Epithelial cell of esophagus (primary cell): ENCODE measurements at regions not wholly inside any gene's neighbourhood (a gene's known extent, or its start where the extent isn't known, plus 50 kb on each side); places are given as distances from the start of the nearest gene placed in this dataset.
"Not testable (repeated sequence)": the region's sequence is repeated elsewhere in the genome, so short reads cannot be mapped to it uniquely, and the experiment has no call there.

Experiments used
- DNase-seq: peaks from one replicate; pipeline ENCODE4 v3.0.0; 2010; ENCODE audit warnings: low read depth
- H3K4me3 ChIP-seq: 2 replicates; pipeline ENCODE4 v1.5.1; 2011; ENCODE audit warnings: mild to moderate bottlenecking, low read length, control low read depth
- TF ChIP-seq, protein P1 (sequence below): IDR thresholded peaks from 2 replicates; pipeline ENCODE4 v1.5.1; 2011; ENCODE audit warnings: low read depth, mild to moderate bottlenecking, low read length, control low read depth, inconsistent platforms; ENCODE audit not compliant: insufficient read depth; ENCODE audit errors: missing control alignments

DNA sequence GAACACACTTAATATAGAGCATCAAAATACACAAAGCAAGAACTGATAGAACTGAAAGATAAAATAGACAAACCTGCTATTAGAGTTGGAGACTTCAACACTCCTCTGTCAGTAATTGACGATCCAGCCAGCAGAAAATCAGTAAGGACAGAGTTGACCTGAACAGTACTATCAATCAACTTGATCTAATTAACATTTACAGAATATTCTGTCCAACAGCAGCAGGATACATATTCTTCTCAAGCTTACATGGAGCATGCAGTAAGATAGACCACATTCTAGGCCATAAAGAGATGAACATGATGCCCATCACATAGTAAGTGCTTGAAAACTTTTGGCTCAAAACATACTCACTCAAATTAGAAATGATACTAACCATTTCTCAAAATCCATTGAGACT, 196.7 kb upstream of the KLF3 start:
- H3K4me3 ChIP-seq, result no peak overlapping the region
- TF ChIP-seq, protein P1, sequence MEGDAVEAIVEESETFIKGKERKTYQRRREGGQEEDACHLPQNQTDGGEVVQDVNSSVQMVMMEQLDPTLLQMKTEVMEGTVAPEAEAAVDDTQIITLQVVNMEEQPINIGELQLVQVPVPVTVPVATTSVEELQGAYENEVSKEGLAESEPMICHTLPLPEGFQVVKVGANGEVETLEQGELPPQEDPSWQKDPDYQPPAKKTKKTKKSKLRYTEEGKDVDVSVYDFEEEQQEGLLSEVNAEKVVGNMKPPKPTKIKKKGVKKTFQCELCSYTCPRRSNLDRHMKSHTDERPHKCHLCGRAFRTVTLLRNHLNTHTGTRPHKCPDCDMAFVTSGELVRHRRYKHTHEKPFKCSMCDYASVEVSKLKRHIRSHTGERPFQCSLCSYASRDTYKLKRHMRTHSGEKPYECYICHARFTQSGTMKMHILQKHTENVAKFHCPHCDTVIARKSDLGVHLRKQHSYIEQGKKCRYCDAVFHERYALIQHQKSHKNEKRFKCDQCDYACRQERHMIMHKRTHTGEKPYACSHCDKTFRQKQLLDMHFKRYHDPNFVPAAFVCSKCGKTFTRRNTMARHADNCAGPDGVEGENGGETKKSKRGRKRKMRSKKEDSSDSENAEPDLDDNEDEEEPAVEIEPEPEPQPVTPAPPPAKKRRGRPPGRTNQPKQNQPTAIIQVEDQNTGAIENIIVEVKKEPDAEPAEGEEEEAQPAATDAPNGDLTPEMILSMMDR, result no peak
- DNase-seq, result no peak

DNA sequence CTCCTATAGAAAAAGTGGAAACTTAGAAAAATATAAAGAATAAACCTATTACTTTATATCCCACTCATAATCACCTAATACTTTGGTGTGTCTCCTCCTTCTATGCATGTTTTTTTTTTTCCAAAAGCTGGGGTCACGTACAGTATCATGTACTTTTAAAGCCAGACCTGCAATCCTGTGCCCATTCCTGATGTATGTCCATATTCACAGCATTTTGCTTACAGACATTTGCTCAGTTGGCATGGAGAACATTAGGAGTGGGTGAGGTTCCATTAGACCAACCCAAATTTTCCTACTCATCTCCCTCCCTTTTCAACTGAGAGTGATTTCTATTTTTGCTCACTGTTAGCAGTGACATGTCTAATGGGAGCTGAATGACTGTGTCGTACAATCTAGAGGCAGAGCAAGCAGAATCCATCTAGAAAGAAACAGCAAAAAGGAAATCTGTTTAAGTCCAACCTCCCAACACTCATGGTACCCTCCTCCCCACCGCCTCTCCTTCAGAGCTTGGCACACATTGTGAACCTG, 195.6 kb upstream of the KLF3 start:
- no peak for DNase-seq
- TF ChIP-seq, protein P1, result no peak
- no peak overlapping the region for H3K4me3 ChIP-seq

DNA sequence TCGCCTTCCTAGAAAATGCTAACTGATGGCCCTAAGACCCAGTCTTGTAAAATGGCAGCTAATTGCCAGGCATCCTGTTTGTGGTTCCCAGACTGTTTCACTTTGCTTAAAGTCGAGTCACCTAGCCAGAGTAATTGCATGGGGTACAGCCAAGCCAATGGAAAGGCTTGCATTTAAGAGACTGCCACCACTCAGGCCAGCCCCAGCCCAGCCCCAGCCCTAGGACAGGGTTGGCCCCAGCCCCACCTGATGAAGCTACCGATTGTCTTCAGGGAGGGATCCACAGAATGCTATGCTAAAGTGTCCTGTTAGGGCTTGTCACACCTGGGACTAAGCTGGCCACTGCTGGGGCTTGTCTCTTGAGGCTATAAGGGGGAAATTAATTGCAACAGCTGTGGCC, 194.6 kb upstream of the KLF3 start:
- no peak overlapping the region for H3K4me3 ChIP-seq
- TF ChIP-seq, protein P1, result no peak
- DNase-seq, result peak; percentile 14

DNA sequence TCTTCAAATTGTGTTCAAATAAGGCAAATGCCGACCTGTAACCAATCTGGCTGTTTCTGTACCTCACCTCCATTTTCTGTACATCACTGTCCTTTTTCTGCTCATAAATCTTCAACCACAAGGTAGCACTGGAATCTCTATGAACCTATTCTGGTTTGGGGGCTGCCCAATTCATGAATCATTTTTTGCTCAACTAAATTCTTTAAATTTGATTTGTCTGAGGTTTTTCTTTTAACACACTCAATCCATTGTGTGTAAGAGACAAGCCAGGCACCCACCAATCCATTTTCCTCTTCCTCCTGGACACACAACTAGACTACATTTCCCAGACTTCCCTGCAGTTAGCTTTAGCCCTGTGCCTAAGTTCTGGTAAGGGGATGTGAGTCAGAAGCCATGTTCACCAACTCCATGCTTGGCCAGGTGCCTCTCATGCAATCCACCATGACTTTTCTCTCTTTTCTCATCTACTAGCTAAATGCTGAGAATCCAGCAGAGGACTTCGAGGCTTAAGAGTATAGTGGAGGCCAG, 193.2 kb upstream of the KLF3 start:
- TF ChIP-seq, protein P1, result no peak
- no peak overlapping the region for H3K4me3 ChIP-seq
- DNase-seq, result no peak

DNA sequence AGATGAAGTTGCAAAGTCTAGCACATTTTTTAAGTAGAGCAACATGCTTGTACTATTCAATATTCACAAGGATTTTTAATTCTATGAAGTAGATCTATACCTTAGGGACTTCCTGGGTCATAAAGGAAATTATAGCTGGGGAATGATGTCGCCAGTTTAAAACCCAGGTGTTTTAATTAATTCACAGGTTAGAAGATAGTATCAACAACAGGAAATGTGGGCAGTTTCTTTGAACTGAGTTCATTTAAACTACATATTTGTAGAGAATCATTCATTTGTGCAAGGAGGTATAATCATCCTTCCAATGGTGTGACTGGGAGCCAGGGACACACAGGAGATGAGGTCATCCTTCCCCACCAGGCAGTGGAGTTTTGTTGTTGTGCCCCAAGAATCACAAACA, 181.3 kb upstream of the KLF3 start:
- TF ChIP-seq, protein P1, result no peak
- DNase-seq, result no peak
- no peak overlapping the region for H3K4me3 ChIP-seq

DNA sequence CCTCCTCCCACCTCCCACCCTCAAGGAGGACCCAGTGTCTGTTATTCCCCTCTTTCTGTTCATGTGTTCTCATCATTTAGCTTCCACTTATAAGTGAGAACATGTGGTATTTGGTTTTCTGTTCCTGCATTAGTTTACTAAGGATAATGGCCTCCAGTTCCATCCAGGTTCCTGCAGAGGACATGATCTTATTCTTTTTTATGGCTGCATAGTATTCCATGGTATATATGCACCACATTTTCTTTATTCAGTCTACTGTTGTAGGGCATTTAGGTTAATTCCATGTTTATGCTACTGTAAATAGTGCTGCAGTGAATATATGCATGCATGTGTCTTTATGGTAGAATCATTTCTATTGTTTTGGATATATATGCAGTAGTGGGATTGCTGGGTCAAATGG, 180.4 kb upstream of the KLF3 start:
- not testable (repeated sequence) for H3K4me3 ChIP-seq, DNase-seq

DNA sequence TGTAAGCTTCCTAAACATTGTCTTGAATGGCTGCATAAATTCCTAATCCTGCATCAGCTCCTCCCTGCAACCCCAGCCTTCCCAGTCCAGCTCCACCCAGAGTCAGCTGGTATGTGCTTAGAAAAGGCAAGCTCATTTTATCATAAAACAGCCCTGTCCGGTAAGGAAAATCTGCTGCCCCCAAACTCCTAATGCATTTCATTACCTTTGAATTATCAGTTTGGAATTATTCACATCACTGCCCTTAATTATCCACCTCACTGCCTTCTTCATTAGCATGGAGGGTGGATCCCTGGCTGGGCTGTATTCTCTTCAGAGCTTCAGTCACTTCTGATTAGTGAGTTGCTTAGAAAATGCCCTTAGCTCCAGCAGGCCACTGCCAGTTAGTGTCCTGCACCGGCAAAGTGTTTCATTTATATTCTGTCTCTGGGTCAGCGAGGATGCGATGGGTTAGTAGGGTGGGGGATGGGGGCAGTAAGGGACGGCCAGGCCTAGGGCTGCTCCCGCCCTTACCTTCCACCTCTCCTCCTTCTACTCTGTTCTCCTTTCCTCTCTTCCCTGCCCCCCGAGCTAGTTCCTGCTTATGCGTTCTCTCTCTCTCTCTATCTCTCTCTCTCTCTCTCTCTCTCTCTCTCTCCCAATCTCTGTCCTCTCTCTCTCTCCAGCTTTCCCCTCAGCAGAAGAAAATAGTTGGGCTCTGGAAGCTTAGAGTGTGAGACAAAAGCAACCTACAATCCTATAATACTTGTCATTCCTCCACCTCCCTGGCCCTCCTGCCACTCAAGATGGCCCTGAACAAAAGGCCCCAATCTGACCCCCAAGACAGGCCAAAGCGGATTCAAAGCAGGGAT, 174.8 kb upstream of the KLF3 start:
- DNase-seq, result no peak
- H3K4me3 ChIP-seq, result no peak overlapping the region
- TF ChIP-seq, protein P1, result no peak
